Heart left ventricle (tissue), 13 donors: ENCODE measurements at regions not wholly inside any gene's neighbourhood (a gene's known extent, or its start where the extent isn't known, plus 50 kb on each side); places are given as distances from the start of the nearest gene placed in this dataset.

Source experiments
- POLR2A ChIP-seq, 2 donors: fragments of 450-650 bp; IDR thresholded peaks; one replicate each; pipeline ENCODE4 v1.6.1; 2017; ENCODE audit warnings: antibody characterized with exemption in 2 of 2, mild to moderate bottlenecking in 2 of 2, moderate library complexity in 2 of 2
- TF ChIP-seq, protein P1 (sequence below), 12 donors: fragments of 200-600 bp; sonication (generic) in 4 of 12; IDR thresholded peaks; one replicate each; pipeline versions ENCODE4 v1.5.0 to v1.8.0; 2018 to 2022; ENCODE audit warnings: antibody characterized with exemption in 12 of 12, mild to moderate bottlenecking in 5 of 12
- donor health status: ischemic (EF 13 %, LVEDD 7.1; RV severe dilation, severe dysfunction).
- donor health status: DM: no; HTN: yes; CAD: no.
- donor health status: DM: no; HTN: no; CAD: no.
- donor health status: ischemic (EF 25% LVEDD 6.9; RV normal size, moderate dysfunction).
- donor health status: ischemic (EF 25% LVEDD 5.7; RV mildly dilated, moderate dysfunction).
- donor health status: ischemic (EF 35%, LVEDD 5.7; RV mildly dilated, moderate dysfunction).
- donor health status: nonischemic (EF 11% LVEDD 7.7; RV severe dilation, severe dysfunction).
- donor health status: DM: yes; HTN: yes; CAD: no.
- donor health status: PGD.
- donor health status: ischemic (EF 29% LVEDD 5.4; RV normal size, mild dysfunction).
- donor health status: nonischemic (EF 23%, LVEDD 6.1; RV moderate dilation, normal function).

DNA sequence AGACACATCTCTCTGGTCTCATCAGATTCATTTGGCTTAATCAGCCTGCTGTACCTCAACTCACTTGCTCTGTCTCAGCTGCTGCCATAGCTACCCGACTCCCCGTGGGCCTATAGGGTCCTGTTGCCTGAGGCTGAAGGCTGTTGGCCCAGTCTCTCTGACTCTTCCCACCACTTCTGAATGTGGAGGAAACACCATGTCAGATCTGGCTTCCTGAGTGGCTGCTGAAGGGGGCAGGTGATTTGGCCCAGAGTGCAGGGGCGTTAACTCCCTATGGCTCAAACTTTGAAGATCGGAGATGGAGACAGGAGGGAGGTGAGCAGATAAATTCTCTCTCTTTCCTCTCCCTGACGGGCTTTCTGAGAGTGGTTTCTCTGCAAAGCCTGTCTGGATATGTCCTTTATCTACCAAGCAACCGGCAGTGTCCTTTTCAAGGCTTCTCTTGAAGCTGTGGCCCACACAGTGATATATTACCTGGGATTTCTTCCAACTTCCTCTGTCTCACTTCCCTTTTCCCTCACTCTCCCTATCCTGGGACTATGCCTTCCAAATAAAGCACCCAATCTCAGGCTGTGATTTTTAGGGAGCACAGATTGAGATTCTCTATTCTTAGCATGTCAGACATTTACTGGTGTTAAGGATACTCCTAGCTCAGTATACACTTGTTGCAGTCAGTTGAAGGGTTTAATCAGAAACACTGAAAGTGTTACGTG lies 334.9 kb upstream of the TBC1D5 start:
- TF ChIP-seq, protein P1, sequence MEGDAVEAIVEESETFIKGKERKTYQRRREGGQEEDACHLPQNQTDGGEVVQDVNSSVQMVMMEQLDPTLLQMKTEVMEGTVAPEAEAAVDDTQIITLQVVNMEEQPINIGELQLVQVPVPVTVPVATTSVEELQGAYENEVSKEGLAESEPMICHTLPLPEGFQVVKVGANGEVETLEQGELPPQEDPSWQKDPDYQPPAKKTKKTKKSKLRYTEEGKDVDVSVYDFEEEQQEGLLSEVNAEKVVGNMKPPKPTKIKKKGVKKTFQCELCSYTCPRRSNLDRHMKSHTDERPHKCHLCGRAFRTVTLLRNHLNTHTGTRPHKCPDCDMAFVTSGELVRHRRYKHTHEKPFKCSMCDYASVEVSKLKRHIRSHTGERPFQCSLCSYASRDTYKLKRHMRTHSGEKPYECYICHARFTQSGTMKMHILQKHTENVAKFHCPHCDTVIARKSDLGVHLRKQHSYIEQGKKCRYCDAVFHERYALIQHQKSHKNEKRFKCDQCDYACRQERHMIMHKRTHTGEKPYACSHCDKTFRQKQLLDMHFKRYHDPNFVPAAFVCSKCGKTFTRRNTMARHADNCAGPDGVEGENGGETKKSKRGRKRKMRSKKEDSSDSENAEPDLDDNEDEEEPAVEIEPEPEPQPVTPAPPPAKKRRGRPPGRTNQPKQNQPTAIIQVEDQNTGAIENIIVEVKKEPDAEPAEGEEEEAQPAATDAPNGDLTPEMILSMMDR (IDR thresholded peaks at IDR 0.05): no peak
- TF ChIP-seq POLR2A (IDR thresholded peaks at IDR 0.05): no peak
